SH-SY5Y (cell line): ENCODE measurements at regions not wholly inside any gene's neighbourhood (a gene's known extent, or its start where the extent isn't known, plus 50 kb on each side); places are given as distances from the start of the nearest gene placed in this dataset.

Experiments used
- GATA2 ChIP-seq: IDR thresholded peaks from 2 replicates; pipeline ENCODE4 v1.6.1; 2011; ENCODE audit warnings: mild to moderate bottlenecking, low read depth, low read length
- GATA3 ChIP-seq: IDR thresholded peaks from 2 replicates; pipeline ENCODE4 v1.6.1; 2011; ENCODE audit warnings: low read depth, mild to moderate bottlenecking, low read length, moderate library complexity

DNA sequence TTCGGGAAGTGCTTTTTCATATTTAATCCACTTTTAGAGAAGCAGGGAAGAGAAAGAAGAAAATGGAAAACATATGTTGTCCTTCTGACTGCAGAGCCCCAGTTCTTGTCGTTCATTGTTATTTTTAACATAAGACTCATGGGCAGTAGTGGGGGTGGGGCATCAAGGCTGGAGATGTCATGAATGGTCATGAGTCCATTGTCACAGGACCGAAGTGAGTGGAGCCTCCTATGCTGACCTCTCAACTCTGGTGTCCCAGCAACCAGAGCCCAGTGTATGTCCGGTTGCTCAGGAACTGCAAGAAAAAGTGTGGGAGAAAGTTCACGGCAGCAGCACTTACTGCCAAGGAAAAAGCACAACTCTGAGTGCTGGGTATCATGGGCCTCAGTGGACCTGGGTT is 108.6 kb downstream of the BANF2 start:
- TF ChIP-seq GATA3 (no peak), GATA2 (no peak)

DNA sequence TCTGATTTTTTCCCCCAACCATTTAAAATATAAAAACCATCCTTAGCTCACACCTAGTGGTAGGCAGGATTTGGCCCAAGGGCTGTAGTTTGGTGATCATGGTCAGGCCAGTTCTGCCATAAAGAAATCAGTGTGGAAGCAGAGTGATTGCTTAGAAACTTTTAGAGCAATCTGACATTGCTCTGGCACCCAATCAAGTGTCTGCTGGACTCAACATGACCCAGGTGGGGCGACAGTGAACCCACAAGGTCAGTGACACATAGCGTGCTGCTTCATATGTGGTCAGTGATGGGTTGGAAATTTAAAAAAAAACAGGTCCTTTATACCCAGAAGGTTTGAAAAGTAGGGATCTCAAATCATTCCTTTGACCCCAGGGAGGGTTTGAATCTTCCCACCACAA is 107.9 kb downstream of the BANF2 start:
- no peak for TF ChIP-seq GATA2
- TF ChIP-seq GATA3, result no peak

DNA sequence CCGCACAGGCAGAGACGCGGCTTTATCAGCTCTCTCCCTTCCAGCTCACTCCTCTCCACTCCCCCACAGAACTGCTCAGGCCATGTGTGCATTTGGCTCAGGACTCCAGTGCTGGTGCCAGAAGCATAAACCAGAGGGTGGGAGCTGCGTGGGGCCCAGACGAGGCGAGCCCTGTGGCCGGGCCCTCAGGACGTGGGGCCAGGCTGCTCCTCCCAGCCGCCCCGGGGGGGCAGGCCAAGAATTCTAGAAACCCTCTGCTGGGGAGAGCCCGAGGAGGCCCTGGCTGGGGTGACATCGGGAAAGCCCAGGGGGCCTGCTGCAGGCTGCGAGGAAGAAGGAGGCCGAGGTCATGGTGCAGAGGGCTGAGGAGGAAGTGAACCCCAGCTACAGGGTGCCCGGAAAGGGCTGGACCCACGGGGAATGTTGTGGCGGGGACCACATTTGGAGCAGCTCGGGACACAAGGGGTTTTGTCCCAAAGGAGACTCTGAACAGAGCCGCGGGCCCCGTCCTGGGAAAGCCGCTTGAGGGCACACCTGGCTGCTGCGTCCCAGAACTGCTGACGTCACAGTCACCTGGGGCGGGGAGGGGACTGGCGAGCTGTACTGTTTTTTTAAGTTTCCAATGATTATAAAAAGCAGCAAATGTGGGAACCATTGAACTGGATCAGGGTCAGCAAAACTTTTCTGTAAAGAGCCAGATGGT is 107.1 kb downstream of the BANF2 start:
- no peak for TF ChIP-seq GATA3
- TF ChIP-seq GATA2, result no peak

DNA sequence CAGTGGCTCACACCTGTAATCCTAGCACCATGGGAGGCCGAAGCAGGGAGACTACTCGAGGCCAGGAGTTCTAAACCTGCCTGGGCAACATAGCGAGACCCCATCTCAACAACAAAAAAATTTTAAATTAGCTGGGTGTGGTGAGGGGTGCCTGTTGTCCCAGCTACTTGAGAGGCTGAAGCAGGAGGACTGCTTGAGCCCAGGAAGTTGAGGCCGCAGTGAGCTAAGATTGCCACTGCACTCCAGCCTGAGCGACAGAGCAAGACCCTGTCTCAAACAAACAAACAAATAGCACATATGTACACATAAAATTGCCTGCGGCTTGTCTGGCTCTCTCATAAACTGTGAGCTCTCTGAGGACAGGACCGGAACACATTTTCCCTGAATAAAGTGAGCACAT is 106.3 kb downstream of the BANF2 start:
- no peak for TF ChIP-seq GATA3
- no peak for TF ChIP-seq GATA2

DNA sequence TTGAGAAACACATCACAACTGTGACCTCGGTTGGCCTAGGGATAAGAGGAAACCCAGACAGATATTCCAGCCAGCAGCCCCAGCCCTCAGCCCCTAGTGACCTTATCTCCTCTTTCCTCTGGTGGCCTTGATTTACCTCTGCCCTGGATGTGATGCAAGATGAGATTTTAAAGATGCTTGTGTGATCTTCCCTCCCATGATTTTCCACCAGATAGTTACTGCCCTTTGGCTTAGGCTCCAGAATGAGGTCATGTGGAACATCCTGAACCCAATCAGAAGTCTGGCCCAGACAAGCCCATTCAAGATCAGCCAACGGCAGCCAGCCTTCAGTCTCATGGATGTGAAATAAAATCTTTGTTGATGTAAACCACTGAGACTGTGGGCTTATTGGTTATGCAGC is 104.0 kb downstream of the BANF2 start:
- TF ChIP-seq GATA3, result no peak
- no peak for TF ChIP-seq GATA2

DNA sequence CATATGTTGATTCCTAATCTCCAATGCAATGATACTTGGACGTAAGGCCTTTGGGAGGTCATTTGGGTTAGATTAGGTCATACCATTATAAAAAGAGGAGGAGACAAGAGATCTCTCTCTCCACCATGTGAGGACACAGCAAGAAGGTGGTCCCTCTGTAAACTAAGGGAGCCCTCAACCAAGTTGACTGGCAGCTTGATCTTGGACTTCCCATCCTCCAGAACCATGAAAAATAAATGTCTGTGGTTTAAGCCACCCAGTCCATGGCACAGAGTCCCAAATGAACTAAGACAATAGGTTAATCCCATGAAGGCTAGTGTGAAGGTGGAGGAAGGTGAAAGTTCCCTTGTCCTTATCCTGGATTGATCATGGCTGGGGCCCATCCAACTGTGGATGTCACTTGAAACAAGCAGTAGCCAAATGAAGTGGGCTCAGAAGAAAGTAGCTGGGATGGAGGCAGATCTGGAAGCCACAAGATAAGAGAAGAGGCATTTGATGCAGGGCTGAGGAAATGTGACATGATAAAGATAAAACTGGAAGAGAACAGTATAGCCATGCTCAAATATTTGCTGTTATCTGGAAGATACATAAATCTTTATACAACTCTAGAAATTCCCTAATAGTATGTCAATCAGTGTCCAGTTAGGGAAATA is 99.9 kb downstream of the BANF2 start:
- TF ChIP-seq GATA3, result no peak
- TF ChIP-seq GATA2, result no peak

DNA sequence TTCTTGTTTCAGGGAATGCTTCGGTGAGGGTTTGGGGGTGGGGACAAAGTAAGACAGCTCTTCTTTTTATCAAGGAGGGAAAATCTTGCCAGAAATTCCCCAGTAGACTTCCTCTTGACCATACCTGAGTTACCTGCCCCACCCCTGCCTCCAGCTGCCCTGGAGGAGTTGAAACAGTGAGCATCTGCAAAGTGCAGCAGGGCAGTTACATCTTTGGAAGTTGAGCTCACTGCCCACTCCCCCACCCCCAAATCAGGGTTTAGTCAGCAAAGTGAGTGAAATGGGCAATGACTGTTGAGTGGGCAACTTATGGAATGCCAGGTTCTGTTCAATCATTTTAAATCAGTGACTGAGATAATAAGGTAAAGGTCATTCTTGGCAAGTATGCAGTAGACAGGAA is 98.8 kb downstream of the BANF2 start:
- TF ChIP-seq GATA3 (no peak), GATA2 (no peak)

DNA sequence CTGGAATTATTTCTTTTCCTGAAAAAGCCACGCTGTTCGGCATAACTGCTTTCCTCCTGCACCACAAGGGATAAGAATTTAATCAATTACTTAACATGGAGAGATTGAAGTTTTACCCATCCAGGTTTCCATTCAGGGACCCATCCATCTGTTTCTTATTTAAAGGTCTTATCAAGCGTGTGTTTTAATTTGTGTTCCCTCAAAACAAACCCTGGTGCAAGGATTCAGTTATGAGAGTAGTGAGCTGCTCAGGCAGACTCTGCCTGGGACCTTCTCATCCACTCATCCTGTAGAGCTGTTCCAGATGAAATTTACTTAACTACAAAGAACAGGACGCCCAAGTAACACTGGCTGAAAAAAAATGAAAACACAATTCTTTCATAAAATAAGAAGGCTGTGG is 97.8 kb downstream of the BANF2 start:
- TF ChIP-seq GATA3 (no peak), GATA2 (0 out of 2 replicates have a peak, but pooled peaks have one; percentile 10)

DNA sequence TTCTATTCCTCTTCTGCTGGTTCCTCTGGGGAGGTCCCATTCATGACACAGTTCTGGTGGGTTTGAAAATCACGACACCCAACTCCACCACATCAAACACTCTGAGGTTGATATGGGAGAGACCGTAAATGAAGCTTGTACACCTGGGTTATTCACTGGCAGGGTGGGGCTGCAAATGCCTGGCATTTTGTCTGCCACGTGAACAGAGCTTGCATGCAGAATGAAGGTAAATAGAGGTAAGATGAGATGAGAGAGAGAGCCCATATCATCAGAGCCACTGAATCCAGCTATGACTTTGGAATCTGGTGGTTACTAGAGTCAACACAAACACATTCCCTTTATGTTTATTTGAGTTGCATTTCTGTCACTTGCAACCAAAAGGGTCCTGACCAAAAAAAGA is 97.4 kb downstream of the BANF2 start:
- no peak for TF ChIP-seq GATA2
- no peak for TF ChIP-seq GATA3

DNA sequence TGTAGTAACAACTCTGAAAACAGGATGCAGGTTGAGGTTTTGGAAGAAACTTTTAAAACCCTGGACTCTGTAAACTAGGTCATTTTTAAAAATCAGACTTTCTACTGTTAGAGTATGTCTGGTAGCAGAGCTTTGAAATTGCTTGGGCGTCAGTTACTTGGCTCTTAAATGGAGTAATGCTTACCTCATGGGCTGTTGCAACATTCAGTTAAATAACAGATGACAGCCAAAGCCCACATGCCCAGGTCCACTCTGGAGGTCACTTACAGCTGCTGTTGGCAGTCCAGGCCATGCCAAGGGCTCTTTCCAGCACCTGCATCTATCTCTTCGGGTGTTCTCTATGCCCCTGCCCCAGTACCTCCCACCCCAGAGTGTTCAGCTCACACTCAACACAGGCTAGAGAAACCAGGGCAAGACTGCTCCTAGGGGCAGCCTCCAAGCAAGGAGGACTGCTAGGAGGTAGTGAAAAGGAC is 96.4 kb downstream of the BANF2 start:
- TF ChIP-seq GATA3 (no peak), GATA2 (no peak)

DNA sequence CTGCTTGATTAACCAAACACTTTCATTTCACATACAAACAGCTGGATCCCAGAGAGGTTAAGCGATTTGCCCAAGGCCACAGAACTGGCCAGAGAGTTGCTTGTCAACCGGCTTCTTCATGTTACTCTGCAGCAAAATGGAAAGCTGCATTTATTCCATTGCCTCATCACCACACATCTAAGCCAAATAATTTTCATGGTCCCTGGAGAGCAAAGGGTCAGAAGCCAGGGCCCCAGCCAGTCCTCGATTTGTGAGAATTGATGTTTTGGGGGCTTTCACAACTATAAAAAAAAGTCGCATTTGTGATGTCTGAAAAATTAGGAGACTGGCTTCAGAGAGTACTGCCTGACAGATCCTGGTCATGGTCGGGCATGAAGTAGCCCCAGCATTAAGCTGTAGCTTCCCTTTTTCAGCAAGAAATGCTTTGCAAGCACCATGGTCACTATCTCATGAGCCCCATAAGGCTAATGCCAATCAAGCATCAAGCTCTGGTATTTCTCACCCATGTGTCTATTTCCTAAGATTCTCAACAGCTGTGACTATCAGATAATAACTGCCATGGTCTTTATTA is 95.8 kb downstream of the BANF2 start:
- no peak for TF ChIP-seq GATA2

DNA sequence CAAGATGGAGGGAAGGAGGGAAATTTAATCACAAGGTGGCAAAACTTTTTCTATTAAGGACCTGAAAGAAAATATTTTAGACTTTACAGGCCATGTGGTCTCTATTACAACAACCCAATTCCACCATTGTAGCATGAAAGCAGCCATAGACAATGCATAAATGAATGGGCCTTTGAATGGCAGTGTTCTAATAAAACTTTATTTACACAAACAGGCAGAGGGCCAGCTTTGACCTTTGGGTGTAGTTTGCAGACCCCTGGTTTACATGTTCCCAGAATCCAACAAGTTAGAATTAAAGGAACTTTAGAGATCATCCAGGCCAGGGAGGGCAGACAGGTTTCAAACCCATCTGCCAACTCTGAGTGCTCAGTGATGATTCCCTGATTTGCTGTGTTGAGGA is 95.2 kb downstream of the BANF2 start:
- TF ChIP-seq GATA3 (no peak), GATA2 (no peak)

DNA sequence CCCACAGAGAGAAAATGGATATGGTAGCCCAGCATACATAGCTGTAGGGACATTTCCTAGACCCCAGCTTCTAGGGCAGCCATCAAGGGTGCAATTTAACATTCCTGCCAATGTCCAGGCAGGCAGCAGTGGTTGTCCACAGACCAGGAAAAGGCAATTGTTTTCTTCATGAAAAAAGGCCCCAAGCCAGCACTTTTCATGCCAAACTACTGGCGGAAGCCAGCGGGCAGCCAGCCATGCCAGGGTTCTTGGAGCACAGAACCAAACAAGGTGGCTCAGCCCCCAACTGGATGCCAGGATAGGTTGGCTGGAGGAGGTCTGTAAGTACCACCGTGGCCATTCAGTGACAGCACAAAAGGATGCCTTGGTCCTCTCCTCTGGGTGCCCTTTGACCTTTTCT is 94.6 kb downstream of the BANF2 start:
- TF ChIP-seq GATA2 (no peak), GATA3 (no peak)

DNA sequence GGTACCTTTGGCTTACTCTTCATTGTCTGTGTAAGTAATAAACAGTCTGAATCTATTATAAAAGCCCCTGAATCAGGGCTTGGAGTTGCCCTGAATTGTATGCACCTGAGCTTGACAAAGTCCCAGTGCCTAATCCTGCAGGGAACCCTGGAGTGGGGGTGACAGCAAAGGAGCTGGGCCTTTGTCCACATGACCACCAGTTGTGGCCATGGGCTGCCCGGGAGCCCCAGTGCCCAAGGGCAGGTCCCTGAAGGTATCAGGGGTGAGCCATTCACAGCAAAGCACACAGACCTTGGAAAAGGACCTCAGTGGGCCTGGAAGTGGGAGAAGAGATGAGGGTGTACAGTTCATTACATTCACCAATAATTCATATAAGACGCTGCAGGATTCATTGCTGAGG is 94.2 kb downstream of the BANF2 start:
- TF ChIP-seq GATA2 (no peak), GATA3 (no peak)

DNA sequence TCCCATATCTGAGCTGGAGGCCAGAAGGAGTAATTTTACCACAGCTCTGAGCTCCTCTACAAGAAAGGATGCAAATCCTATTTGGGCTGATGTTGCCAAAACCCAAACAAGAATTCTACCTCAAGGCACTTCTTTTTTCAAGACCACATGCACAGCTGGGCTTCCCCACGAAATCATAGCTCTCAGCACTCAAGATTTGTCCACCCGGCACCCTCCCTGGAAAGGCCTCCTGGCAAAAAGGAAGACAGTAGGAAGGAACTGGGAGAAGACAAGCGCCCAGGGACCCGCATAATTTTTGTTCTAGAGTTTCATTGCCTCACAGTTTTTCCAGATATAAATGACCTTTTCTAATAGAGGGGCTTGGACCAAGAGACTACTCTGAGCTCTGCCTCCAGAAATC is 90.5 kb downstream of the BANF2 start:
- TF ChIP-seq GATA3, result no peak

DNA sequence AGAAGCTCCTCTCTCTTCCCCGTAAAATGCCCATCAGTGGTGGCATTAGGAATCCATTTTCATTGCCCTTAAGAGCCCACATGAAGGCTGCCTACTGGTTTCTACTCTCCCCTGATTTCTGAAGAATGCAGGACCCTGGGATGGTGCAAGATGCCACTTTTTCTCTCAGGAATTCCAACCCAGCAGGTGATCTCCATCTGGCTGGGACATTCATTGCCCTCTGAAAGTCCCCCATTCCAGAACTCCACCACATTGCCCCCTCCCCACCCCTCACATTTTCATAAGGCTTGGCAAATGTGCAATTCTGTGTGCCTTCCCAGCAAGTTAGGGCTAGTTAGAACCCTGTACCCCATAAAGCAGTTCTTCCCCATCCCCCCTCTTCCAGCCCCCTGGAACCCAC is 88.0 kb downstream of the BANF2 start:
- TF ChIP-seq GATA2 (no peak), GATA3 (no peak)
